Esophagus muscularis mucosa (tissue), 4 donors: ENCODE measurements at regions not wholly inside any gene's neighbourhood (a gene's known extent, or its start where the extent isn't known, plus 50 kb on each side); places are given as distances from the start of the nearest gene placed in this dataset.

Experiments
- CTCF ChIP-seq, 3 experiments: fragments of 200-600 bp in 2 of 3; fragments of 450-650 bp in 1 of 3; sonication (generic) in 2 of 3; IDR thresholded peaks; one replicate each; pipeline ENCODE4 v1.5.1; 2017 to 2019; ENCODE audit warnings: antibody characterized with exemption in 3 of 3, mild to moderate bottlenecking in 2 of 3, moderate library complexity in 1 of 3
- EP300 ChIP-seq: sonication (generic); formaldehyde crosslinking; IDR thresholded peaks from one replicate; pipeline ENCODE4 v1.6.1; 2017; ENCODE audit warnings: antibody characterized with exemption
- POLR2A ChIP-seq: fragments of 450-650 bp; IDR thresholded peaks from one replicate; pipeline ENCODE4 v1.6.1; 2017; ENCODE audit warnings: antibody characterized with exemption, moderate library complexity, mild to moderate bottlenecking, low read depth
- POLR2AphosphoS5 ChIP-seq, 2 donors: sonication (generic); formaldehyde crosslinking; IDR thresholded peaks; one replicate each; pipeline ENCODE4 v1.6.1; 2017; ENCODE audit warnings: antibody characterized with exemption in 2 of 2

- TF ChIP-seq POLR2A (no peak), CTCF (IDR thresholded peaks at IDR 0.05) (no peak), POLR2AphosphoS5 (IDR thresholded peaks at IDR 0.05) (no peak), EP300 (no peak)
Observed at GRCh38 chr3:101171681-101172191, 148.6 kb downstream of the IMPG2 start.
